ENCODE measurements at regions not wholly inside any gene's neighbourhood (a gene's known extent, or its start where the extent isn't known, plus 50 kb on each side); places are given as distances from the start of the nearest gene placed in this dataset.

DNA sequence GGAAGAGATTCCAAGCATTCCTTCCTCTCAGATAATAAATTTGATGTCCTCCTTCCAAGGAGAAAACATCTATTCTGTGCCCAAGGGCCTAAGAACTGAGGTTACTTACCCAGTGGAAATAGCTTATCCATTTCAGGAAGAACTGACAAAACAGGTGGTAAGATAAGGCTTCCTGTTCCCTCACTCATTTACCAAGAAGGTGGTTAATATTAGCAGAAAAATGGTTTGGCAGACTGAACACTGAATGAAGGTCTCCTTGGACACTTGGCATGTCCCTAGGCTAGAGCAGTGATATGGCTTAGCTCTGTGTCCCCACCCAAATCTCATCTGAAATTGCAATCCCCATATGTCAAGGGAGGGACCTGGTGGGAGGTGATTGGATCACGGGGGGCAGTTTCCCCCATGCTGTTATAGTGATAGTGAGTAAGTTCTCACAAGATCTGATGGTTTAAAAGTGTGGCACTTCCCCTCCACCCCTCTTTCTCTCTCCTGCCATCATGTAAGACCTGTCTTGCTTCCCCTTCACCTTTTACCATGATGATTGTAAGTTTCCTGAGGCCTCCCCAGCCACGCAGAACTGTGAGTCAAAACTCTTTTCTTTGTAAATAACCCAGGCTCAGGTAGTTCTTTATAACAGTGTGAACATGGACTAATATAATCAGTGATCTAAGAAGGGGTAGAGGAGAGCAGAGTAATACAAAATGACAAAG, 127.4 kb downstream of the ST8SIA2 start:
- ChIA-PET POLR2A (no interaction called here), CTCF (interaction anchor here (1.0 to 3.2 kb wide), 7 partner anchors 10 to 195 kb away, joined by 3 to 57 read pairs (median 6); no protein-coding TSS in a partner anchor)
- H3K36me3 ChIP-seq (ENCODE audit: control insufficient read depth, insufficient read depth, low read length): no peaks in the 10 kb centered on the region
- TF ChIP-seq, protein P1, sequence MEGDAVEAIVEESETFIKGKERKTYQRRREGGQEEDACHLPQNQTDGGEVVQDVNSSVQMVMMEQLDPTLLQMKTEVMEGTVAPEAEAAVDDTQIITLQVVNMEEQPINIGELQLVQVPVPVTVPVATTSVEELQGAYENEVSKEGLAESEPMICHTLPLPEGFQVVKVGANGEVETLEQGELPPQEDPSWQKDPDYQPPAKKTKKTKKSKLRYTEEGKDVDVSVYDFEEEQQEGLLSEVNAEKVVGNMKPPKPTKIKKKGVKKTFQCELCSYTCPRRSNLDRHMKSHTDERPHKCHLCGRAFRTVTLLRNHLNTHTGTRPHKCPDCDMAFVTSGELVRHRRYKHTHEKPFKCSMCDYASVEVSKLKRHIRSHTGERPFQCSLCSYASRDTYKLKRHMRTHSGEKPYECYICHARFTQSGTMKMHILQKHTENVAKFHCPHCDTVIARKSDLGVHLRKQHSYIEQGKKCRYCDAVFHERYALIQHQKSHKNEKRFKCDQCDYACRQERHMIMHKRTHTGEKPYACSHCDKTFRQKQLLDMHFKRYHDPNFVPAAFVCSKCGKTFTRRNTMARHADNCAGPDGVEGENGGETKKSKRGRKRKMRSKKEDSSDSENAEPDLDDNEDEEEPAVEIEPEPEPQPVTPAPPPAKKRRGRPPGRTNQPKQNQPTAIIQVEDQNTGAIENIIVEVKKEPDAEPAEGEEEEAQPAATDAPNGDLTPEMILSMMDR (IDR thresholded peaks at IDR 0.05; ENCODE audit: insufficient read depth, low read depth, low read length): no peak
- DNase-seq (ENCODE audit: low read depth): no peak
- H3K27me3 ChIP-seq (ENCODE audit: control insufficient read depth, insufficient read depth, low read length): no peaks in the 10 kb centered on the region
- H3K4me3 ChIP-seq (ENCODE audit: low read depth, low read length): no peak overlapping the region

DNA sequence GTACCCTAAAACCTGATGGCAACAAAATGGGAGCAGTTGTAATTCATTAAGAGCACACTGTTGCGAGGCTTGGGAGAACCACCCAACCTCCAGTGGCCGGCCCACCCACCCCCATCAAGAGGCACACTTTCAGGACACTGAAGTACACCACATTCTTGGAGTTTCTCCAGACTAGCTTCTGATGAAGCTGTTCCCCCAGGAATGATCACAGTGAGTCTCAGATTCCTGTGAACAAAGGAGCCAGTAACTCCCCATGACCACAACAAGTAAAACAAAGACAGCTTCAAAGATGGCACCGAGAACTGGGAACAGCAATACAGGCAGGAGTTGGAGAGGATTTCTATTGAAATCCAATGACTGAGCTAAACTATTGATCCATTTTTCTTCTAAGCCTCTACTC, 126.0 kb downstream of the ST8SIA2 start:
- H3K27me3 ChIP-seq (ENCODE audit: control insufficient read depth, insufficient read depth, low read length): no peaks in the 10 kb centered on the region
- TF ChIP-seq, protein P1 (IDR thresholded peaks at IDR 0.05; ENCODE audit: insufficient read depth, low read depth, low read length): no peak
- DNase-seq (ENCODE audit: low read depth): no peak
- no peaks in the 10 kb centered on the region for H3K36me3 ChIP-seq (ENCODE audit: control insufficient read depth, insufficient read depth, low read length)
- H3K4me3 ChIP-seq (ENCODE audit: low read depth, low read length): no peak overlapping the region
- CTCF ChIA-PET: interaction anchor here (0.9 to 3.2 kb wide), 2 partner anchors 196 to 424 kb away, joined by 3 to 57 read pairs; no protein-coding TSS in a partner anchor
- POLR2A ChIA-PET: no interaction called here

Measured in BJ (cell line).